IPS DF 4.7 (cell line): ENCODE measurements at regions not wholly inside any gene's neighbourhood (a gene's known extent, or its start where the extent isn't known, plus 50 kb on each side); places are given as distances from the start of the nearest gene placed in this dataset.

ENCODE experiments used
- DNase-seq: peaks from one replicate; pipeline ENCODE4 v3.0.0-alpha.2; 2013; ENCODE audit warnings: low spot score; ENCODE audit errors: extremely low read depth

DNA sequence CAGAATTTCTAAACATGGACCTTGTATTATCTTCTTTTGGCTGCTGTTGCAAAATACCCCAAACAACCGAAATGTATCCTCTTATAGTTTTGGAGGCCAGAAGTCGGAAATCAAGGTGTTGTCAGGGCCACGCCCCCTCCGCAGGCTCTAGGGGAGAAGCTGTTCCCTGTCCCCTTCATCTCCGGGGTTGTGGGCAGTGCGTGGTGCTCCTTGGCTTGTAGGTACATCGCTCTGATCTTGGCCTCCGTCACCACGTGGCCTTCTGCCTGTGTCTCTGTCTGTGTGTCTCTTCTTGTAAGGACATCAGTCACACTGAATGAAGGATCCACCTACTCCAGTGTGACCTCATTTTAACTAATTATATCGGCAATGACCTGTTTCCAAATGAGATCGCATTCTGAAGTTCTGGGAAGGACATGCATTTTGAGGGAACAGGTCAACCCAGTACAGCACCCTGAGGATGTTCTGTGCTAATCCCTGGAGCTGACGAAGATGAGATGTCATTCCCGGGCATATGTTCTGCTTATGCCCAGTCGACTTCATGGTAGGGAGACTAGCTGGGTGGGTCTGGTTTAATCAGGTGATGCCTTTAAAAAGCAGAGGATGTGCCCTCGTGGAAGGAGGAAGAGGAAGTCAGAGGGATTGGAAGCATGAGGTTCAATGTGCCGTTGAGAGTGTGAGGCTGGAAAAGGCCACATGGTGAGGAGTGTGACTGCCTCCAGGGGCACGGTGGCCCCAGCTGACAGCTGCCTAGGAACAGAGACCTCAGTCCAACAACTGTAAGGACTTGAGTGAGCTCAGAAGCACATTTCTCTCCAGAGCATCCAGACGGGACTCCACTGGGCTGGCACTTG, 531.1 kb downstream of the TBC1D22A start:
- DNase-seq, result no peak

DNA sequence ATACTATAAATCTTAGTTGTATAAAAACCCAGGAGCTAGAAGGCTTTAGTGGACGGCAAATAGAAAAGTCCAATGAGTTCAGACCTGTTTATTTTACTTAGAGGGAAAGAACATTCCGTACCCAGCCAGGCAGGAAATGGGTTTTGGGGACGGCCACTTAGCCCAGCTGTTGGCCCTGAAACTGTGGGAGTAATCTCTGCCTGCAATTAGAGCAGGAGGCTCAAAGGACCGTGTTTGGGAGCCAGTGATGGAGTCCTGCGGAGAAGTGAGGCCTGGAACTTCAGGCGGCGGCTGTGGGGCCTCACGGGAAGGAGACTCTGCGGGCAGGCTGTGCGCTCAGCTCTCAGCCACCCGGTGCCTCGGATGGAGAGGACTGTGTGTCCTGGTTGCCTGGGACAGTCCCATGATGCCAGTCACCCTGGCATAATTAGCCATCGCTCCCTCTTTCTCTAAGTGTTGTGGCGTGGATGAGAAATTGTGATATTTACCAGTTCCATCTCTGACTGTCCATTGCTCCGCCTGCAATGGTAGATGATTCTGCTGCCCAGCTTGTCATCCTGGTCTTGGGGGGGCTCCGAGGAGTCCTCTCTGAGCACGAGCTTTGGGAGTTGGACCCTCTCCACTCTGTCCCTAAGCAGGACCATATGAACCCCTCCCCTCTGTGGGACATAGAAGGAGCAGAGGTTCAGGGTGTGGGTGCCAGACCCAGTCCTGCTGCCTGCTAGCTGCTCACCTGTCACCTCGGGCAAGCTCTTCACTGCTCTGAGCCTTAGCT, 530.3 kb downstream of the TBC1D22A start:
- DNase-seq, result no peak

- DNase-seq, result no peak
These were observed 529.4 kb downstream of the TBC1D22A start for GRCh38 chr22:47291565-47292495.

- DNase-seq, result no peak
These were observed 528.4 kb downstream of the TBC1D22A start for GRCh38 chr22:47290706-47291430.

- DNase-seq, result no peak
These were observed 527.0 kb downstream of the TBC1D22A start for GRCh38 chr22:47289336-47289985.

- no peak for DNase-seq
These were observed 526.2 kb downstream of the TBC1D22A start for GRCh38 chr22:47288680-47289079.

DNA sequence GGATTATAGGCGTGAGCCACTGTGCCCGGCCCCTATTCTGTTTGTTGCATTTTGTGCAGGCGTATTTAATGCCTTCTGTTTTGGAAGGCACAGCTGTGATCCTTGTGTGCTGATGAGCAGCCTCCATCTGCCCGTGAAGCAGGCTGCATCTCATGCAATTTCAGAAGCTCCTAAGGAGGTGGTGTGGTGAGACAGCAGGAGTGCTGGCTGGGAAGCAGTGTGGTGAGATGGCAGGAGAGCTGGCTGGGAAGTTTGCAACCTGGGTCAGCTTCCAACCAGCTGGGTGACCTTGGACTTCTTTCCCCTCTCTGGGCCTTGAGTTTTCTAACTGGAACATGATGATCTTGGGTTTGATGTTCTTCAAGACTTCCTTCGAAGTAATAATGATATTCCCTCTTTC, 525.1 kb downstream of the TBC1D22A start:
- no peak for DNase-seq

- DNase-seq, result no peak
These were observed 524.1 kb downstream of the TBC1D22A start for GRCh38 chr22:47286590-47286989.

GRCh38 chr22:47285981-47286380, 523.5 kb downstream of the TBC1D22A start:
- DNase-seq, result no peak

- no peak for DNase-seq
These were observed 522.4 kb downstream of the TBC1D22A start for GRCh38 chr22:47284822-47285221.

DNA sequence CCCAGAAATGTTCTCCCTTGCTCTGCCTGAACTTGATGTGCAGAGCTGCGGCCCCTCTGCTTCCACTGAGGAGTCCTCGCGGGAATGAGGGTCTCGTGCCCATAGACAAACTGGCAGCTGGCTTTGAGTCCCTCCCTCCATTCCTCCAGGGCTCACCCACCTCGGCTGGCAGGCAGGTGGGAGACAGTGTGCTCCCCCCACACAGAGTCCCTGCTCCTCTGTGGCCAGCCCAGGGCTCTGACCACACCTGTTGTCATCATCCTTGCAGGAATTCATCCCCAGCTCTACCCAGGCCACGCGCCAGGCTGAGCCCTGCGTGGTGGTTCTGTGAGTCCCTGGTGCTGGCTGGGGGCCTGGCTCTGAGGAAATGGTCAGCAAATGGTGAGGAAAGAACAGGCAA, 521.9 kb downstream of the TBC1D22A start:
- no peak for DNase-seq

DNA sequence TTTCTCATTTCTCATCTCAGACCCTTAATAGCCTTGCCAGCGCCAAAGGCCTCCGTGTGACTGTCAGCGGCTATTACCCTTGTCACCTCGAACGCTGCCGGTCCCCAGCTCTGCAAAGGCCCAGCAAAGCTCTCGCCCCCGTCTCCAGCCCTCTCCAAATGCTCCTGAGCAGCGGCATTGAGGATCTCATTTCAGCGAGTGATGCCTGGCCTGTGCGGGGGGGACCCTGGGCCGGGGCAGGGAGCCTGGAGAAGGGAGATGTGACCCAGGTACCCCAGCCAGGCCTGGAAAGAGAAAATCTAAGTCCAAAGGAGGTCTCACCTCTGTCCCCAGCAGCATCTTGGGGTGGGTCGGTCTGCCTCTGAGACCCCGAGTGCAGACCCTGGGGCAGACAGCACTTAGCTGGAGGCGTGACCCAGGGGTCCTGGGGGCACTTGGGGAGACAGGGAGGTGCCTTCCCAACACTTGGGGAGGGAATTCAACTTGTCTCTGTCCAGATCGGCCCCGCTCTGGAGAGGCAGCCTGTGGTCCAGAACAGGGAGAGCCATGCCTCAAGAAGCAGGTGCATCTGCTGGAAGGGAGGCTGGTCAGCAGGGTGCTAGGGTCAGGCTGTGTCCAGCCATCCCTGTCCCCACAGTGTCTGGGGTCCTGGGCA, 521.3 kb downstream of the TBC1D22A start:
- no peak for DNase-seq

- DNase-seq, result no peak
These were observed 520.4 kb downstream of the TBC1D22A start for GRCh38 chr22:47282851-47283250.

GRCh38 chr22:47282366-47282765, 519.9 kb downstream of the TBC1D22A start:
- no peak for DNase-seq

GRCh38 chr22:47281126-47282106, 519.0 kb downstream of the TBC1D22A start:
- no peak for DNase-seq

DNA sequence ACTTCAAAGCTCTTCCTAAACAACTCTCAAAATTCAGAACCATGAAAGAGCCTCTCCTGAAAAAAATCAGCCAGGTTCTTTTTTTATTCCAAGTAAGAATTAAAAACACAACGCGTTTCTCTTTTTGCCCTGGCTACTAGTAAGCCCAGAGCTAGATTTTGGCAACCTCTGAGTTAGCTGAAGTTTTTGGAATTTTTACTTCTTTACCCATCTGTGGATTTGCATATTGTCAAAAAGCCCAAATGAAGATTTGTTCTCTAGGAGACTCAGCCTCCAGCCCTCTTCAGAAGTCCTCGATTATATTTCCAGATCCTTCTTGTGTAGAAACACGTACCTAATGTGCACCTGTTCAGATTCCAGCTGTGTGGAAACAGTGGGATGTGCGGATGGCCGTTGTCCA, 517.9 kb downstream of the TBC1D22A start:
- DNase-seq, result no peak

GRCh38 chr22:47279746-47280145, 517.3 kb downstream of the TBC1D22A start:
- no peak for DNase-seq

- DNase-seq, result no peak
These were observed 516.9 kb downstream of the TBC1D22A start for GRCh38 chr22:47279337-47279736.

DNA sequence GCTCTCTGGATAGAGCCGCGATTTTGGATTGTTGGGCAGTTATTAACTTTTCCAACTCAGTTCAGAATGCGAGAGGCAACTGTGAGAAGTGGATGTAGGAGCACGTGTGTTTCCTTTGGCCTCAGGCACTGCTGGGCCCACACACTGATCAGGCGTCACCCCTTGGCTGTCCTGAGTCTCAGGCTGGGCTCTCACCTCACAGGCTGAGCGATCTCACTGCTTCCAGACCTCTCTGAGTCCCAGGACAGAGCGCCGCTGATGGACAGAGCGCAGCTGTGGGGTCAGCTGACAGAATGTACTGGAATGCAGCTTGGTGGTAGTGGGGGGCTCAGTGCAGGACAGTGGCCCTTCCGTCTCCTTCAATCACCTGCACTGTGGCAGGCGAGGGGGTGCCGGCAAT, 516.2 kb downstream of the TBC1D22A start:
- DNase-seq, result no peak
